ENCODE measurements at regions not wholly inside any gene's neighbourhood (a gene's known extent, or its start where the extent isn't known, plus 50 kb on each side); places are given as distances from the start of the nearest gene placed in this dataset.

DNA sequence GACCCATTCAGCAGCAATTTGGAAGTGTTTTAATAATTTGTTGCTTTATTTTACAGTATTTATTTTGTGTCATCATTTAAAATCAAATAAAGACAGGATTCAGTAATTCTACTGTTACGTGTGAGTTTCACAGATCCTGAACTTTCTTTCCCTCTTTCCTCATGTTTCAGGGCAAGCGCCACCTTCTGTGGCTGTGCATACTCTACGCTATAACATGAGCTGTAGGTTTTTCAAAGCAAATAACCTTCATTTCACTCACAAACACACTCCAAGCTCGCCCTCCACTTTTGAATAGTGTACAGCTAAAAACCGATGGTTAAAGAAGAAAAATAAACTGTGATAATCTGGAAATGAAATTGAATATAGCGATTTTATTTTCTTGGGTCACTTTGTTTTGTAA, 753.3 kb downstream of the OLFM4 start:
- TF ChIP-seq, protein P1, sequence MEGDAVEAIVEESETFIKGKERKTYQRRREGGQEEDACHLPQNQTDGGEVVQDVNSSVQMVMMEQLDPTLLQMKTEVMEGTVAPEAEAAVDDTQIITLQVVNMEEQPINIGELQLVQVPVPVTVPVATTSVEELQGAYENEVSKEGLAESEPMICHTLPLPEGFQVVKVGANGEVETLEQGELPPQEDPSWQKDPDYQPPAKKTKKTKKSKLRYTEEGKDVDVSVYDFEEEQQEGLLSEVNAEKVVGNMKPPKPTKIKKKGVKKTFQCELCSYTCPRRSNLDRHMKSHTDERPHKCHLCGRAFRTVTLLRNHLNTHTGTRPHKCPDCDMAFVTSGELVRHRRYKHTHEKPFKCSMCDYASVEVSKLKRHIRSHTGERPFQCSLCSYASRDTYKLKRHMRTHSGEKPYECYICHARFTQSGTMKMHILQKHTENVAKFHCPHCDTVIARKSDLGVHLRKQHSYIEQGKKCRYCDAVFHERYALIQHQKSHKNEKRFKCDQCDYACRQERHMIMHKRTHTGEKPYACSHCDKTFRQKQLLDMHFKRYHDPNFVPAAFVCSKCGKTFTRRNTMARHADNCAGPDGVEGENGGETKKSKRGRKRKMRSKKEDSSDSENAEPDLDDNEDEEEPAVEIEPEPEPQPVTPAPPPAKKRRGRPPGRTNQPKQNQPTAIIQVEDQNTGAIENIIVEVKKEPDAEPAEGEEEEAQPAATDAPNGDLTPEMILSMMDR (IDR thresholded peaks at IDR 0.05): no peak
- no peak for TF ChIP-seq POLR2A (IDR thresholded peaks at IDR 0.05)
